NCI-H526 (cell line): ENCODE measurements at regions not wholly inside any gene's neighbourhood (a gene's known extent, or its start where the extent isn't known, plus 50 kb on each side); places are given as distances from the start of the nearest gene placed in this dataset.

Experiments
- DNase-seq, 2 experiments: peaks; one replicate each; lab custom pipeline; 2025; lab: John Stamatoyannopoulos, UW

GRCh38 chr3:13954741-13955483 is 75.0 kb upstream of the WNT7A start:
- DNase-seq: peak in 1 of 2 experiments; percentile 33

GRCh38 chr3:13954266-13954665 is 74.4 kb upstream of the WNT7A start:
- DNase-seq: no peak

- DNase-seq: no peak
Observed at GRCh38 chr3:13951184-13951583, 71.3 kb upstream of the WNT7A start.

- no peak for DNase-seq
Observed at GRCh38 chr3:13950042-13950441, 70.2 kb upstream of the WNT7A start.

GRCh38 chr3:13947912-13948311 is 68.0 kb upstream of the WNT7A start:
- no peak for DNase-seq

GRCh38 chr3:13939206-13939605 is 59.3 kb upstream of the WNT7A start:
- no peak for DNase-seq

- DNase-seq: no peak
Observed at GRCh38 chr3:13937131-13937530, 57.3 kb upstream of the WNT7A start.

GRCh38 chr3:13935494-13936094 is 55.7 kb upstream of the WNT7A start:
- DNase-seq: no peak

- DNase-seq: no peak
Observed at GRCh38 chr3:13934813-13935212, 54.9 kb upstream of the WNT7A start.

- DNase-seq: no peak
Observed at GRCh38 chr3:13934315-13934714, 54.4 kb upstream of the WNT7A start.

- DNase-seq: no peak
Observed at GRCh38 chr3:13932578-13933295, 52.9 kb upstream of the WNT7A start.

GRCh38 chr3:13931172-13931571 is 51.3 kb upstream of the WNT7A start:
- no peak for DNase-seq
